GM21723 (cell line): ENCODE measurements at regions not wholly inside any gene's neighbourhood (a gene's known extent, or its start where the extent isn't known, plus 50 kb on each side); places are given as distances from the start of the nearest gene placed in this dataset.

Source experiments
- ATAC-seq: cut with Tn5 transposase; IDR thresholded peaks from one replicate; pipeline ENCODE4 v1.9.1; 2021; ENCODE audit warnings: mild to moderate bottlenecking, moderate library complexity; ENCODE audit not compliant: unreplicated experiment

- ATAC-seq: no peak
These were observed 72.6 kb upstream of the TRIM2 start for GRCh38 chr4:153131596-153131995.

GRCh38 chr4:153137159-153137558 lies 67.1 kb upstream of the TRIM2 start:
- no peak for ATAC-seq

GRCh38 chr4:153137677-153138630 lies 66.3 kb upstream of the TRIM2 start:
- no peak for ATAC-seq

- ATAC-seq: no peak
These were observed 65.5 kb upstream of the TRIM2 start for GRCh38 chr4:153138736-153139135.

- ATAC-seq: no peak
These were observed 63.9 kb upstream of the TRIM2 start for GRCh38 chr4:153140294-153140693.

GRCh38 chr4:153141238-153141637 lies 63.0 kb upstream of the TRIM2 start:
- no peak for ATAC-seq

- no peak for ATAC-seq
These were observed 61.4 kb upstream of the TRIM2 start for GRCh38 chr4:153142700-153143438.

GRCh38 chr4:153143527-153144348 lies 60.5 kb upstream of the TRIM2 start:
- no peak for ATAC-seq

GRCh38 chr4:153146031-153146430 lies 58.2 kb upstream of the TRIM2 start:
- ATAC-seq: no peak

GRCh38 chr4:153146961-153147360 lies 57.3 kb upstream of the TRIM2 start:
- no peak for ATAC-seq

GRCh38 chr4:153148791-153149190 lies 55.5 kb upstream of the TRIM2 start:
- ATAC-seq: no peak

GRCh38 chr4:153151535-153152455 lies 52.4 kb upstream of the TRIM2 start:
- no peak for ATAC-seq

GRCh38 chr4:153152501-153153338 lies 51.5 kb upstream of the TRIM2 start:
- ATAC-seq: peak; percentile 25

GRCh38 chr4:153153339-153153871 lies 50.8 kb upstream of the TRIM2 start:
- peak; percentile 66 for ATAC-seq

- no peak for ATAC-seq
These were observed 50.0 kb upstream of the TRIM2 start for GRCh38 chr4:153154007-153154975.
